Smooth muscle cell of the brain vasculature (primary cell): ENCODE measurements at regions not wholly inside any gene's neighbourhood (a gene's known extent, or its start where the extent isn't known, plus 50 kb on each side); places are given as distances from the start of the nearest gene placed in this dataset.
"Not testable (repeated sequence)": the region's sequence is repeated elsewhere in the genome, so short reads cannot be mapped to it uniquely, and the experiment has no call there.

ENCODE experiments used
- DNase-seq: peaks from one replicate; pipeline ENCODE4 v3.0.0-alpha.2; 2012; ENCODE audit warnings: low read depth, low spot score

- no peak for DNase-seq
These were observed 539.7 kb downstream of the RFC3 start for GRCh38 chr13:34357435-34358232.

DNA sequence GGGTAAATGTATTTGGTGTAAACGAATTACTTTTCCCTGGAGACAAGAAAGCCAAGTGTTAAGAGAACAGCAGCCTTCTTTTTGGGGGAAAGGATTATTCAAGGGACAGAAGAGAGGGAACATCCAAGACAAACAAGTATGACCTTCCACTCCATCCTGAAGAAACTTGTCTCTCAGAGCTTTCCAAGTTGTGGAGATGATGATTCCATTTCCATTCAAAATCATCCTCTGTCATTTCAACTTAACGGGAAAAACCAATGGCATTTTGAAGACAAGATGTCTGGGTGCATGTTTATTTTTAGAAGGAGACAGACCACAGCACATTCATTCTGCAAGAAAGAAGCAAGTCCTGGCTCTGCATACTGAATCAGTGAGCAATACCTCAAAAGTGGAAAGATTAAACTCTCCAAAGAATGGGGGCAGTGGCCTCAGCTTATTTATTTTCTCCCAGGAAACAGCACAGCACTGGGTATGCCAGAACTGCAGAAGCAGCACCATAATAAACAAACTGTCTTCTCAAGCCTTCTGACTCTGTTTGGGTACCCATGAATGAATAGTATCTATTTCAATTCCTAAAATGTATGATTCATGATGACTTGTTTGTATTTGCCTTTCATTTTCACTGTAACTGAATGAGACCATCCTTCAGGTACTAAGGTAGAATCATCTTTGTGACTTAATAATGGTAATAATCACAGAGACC lies 541.0 kb downstream of the RFC3 start:
- peak; percentile 13 for DNase-seq

DNA sequence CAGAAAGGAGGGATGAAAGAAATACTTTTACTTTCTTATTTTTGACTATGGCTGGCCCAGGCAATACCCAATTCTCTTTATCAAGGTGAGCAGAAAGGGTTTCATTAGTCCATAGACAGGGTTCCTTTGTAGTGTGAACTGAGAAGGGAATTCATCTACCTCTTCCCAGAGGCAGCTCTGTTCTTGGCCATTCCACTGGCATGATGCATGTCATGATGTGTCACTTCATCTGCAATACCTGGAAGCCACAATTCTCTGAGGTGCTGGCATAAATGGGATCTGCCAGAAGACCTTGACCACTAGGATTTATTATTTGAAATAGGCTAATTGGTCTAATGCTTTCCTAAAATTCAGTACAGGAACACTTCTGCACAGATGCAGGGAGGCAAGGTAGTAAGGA lies 542.8 kb downstream of the RFC3 start:
- no peak for DNase-seq

DNA sequence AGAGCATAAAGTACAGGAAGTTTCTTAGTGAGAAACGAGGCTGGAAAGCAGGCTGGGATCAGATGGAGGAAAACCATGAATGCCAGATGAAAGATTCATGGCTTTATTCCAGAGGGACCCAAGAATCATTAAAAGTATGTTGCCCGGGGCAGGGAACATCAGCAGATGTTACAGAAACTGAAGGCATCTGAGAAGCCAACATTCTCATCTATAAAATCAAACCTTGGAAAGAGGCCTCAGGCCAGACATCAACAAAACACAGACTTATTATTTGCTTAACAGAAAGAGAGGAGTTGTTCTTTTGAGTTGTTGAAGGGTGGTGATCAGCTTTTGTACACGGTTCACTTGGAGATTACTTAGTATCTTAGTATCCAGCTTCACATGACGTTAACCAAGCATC lies 543.6 kb downstream of the RFC3 start:
- DNase-seq = no peak

- no peak for DNase-seq
These were observed 545.3 kb downstream of the RFC3 start for GRCh38 chr13:34363266-34363665.

DNA sequence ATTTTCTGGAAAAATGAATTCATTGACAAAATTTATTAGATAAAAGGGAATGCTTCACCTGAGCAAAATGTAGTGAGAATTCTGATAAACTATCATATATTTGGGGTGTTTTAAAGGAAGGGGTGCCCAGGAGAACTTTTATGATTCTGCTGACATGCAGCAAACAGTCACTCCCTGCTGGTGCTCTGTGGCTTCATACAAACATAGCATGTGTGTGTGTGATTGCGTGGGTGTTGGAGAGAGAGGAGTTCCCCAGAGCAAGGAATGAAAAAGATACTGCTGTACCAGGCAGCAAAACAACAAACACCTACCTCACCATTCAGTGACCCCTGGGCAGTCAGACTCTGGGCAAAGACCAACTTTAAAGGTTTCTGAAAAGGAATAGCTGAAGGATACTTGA lies 546.7 kb downstream of the RFC3 start:
- no peak for DNase-seq

GRCh38 chr13:34369931-34370330 lies 552.0 kb downstream of the RFC3 start:
- no peak for DNase-seq

DNA sequence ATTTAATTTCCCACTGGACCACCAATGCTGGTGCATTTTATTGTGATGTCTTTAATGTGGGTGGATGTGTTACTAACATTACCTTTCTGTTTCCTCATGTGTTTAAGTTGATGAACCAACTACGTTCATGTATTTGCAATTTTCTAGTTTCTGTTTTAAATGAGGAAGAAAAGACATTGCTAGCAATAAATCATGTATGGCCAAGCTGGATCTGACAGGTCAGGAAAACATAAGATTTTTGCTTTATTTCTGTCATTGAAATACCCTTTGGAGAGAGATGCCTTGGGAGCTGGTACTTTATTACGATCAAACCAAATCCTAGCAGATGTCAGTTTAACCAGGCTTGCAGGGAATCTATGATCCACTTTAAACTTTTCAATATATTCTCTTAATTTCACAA lies 553.2 kb downstream of the RFC3 start:
- no peak for DNase-seq

- DNase-seq = no peak
These were observed 553.9 kb downstream of the RFC3 start for GRCh38 chr13:34371645-34372395.

DNA sequence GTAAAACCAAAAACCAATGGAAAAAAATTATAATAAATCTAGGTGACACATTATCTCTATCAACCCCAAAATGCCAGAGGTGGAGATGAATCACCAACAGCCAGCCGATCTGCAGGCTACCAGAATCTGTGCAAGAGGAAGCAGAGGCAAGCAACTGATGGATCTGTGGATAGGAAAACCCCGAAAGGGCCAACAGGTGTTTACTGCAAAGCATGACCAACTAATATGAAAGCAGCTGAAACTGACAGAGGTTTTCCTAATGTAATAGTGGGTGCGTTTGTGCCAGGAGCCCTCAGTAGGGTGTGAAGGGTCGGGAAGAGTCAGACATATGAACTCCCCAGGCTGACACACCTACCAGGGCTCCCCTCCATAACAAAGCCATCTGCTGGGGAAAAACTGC lies 554.6 kb downstream of the RFC3 start:
- DNase-seq = no peak

- no peak for DNase-seq
These were observed 558.5 kb downstream of the RFC3 start for GRCh38 chr13:34376483-34376882.

DNA sequence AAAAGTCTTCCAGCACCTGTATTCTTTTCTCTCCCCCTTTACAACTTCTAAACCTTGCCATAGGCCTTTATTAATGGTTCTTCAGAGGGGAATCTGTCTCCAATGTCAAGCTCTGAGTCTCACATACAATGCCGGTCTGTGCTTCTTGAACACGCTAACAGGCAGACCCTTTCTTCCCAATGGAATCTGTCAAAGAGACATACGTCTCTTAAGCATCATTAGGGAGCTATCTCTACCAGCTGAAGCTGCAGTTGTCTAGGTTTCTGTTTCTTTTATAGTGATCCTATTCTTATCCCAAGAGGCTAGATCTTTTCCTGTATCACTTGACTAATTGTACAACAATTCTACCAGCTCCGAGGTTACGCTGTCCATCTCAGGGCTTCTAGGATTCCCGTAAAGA lies 560.8 kb upstream of the NBEA start:
- DNase-seq = no peak

DNA sequence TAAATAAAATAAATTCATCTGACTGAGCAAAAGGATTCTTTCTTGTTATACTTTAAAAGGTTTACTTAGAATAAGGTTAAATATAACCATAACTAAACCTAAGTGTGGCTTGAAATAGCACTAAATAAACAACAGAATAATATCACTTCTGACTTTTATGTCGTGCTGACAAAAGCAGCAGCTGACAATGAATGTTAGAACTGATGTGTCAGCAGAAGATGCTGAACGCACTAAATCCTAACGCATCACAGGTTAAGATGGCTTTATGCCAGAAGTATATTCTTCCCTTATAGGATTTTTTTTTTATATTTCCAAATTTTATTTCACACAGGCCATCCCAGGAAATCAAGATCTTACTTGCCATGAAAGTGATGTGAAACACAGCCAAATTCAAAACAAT lies 558.3 kb upstream of the NBEA start:
- no peak for DNase-seq

- not testable (repeated sequence) for DNase-seq
These were observed 555.8 kb upstream of the NBEA start for GRCh38 chr13:34386229-34386628.

- DNase-seq = peak; percentile 32
These were observed 551.0 kb upstream of the NBEA start for GRCh38 chr13:34391076-34391475.

GRCh38 chr13:34401696-34402095 lies 540.4 kb upstream of the NBEA start:
- no peak for DNase-seq

- DNase-seq = no peak
These were observed 536.5 kb upstream of the NBEA start for GRCh38 chr13:34405410-34406181.

DNA sequence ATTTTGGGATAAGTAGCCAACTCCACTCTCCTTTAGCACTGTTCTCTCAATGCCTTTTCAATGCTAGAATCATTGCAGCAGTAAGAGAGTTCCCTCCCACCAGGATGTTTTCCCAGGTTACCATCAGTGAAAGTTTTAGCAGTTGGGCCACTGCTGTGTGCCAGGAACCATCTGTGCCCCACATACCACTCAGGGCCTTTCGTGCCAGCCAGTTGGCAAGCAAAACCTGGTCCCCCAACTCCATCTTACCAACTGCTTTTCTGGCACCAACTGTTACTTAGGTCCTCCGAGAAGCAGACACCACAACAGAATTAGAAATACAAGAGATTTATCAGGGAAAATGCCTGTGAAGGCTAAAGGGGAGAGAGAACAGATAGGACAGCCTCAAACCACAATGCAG lies 533.4 kb upstream of the NBEA start:
- no peak for DNase-seq

DNA sequence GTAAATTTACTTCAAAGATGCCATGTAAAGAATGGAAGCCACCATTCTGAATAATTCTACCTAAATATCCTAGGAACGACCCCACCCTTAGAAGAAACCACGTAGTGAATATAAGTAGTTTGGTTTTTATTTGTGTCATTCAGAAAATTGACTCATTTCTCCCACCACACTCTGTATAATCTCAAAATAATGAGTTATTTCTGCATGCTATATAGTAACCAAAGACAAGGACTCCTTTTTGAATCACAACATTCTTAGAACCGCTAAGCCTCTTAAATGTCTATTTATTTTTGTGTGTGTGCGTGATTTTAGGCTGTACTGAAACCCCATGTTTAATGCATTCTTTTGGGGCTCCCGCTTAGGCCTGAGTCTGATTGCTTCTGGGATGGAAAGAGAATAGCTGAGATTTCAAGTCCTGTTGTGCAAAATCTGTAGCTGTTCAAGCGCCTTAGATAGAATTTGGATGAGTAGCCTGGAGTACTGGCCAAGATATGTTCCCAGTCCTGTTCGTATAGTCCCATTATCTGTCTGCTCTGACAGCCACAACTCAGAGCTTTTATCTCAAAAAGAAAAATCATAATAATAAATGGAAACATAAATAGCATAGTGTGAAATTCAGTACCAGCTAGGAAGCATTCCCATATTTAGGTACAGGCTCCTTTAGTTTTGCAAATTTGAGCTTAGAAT lies 532.4 kb upstream of the NBEA start:
- DNase-seq = no peak

DNA sequence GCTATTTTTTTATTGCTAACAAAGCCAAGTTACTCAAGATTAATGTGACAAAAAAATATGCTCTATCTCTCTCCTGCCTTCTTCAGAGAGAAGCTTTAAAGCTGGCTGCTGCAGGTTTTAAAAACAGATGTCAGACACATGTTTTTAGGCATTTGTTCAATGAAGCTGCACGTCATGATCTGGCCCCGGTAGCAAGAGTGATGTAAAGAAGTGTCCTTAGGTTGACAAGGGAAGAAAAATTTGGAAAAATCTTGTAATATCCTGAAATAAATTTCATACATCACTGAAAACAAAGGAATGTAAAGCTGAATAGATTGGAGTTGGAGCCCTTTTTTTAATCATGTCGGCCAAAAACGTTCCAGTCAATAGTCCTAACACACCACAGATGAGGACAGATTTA lies 531.4 kb upstream of the NBEA start:
- no peak for DNase-seq

GRCh38 chr13:34411177-34411576 lies 530.9 kb upstream of the NBEA start:
- DNase-seq = no peak
